ENCODE measurements at regions not wholly inside any gene's neighbourhood (a gene's known extent, or its start where the extent isn't known, plus 50 kb on each side); places are given as distances from the start of the nearest gene placed in this dataset.

GRCh38 chr1:29912425-29912824 lies 676.1 kb downstream of the PTPRU start:
- H3K4me3 ChIP-seq (ENCODE audit: insufficient read length, low read depth), result no peak overlapping the region
- peaks cover 2% of the 10 kb centered on the region for H3K4me1 ChIP-seq (ENCODE audit: insufficient read depth, insufficient read length)
- H3K9me3 ChIP-seq (ENCODE audit: insufficient read depth, low read length), result 0 out of 2 replicates have a peak, but pooled peaks cover 4% of the 10 kb centered on the region
- H3K27me3 ChIP-seq (ENCODE audit: insufficient read depth, insufficient read length), result no peaks in the 10 kb centered on the region
- no peak for TF ChIP-seq SUZ12 (IDR thresholded peaks at IDR 0.05; ENCODE audit: extremely low read depth, insufficient read depth, insufficient read length)
- TF ChIP-seq YY1 (IDR thresholded peaks at IDR 0.05; ENCODE audit: insufficient read depth, insufficient read length), result no peak
- no peak for TF ChIP-seq ZNF274 (IDR thresholded peaks at IDR 0.05; ENCODE audit: low read depth, low read length)
- DNase-seq (ENCODE audit: low read depth, low spot score), result no peak
- no peaks in the 10 kb centered on the region for H3K36me3 ChIP-seq (ENCODE audit: insufficient read depth, insufficient read length, low read length)
- H3K9ac ChIP-seq (ENCODE audit: insufficient read length, low read depth), result no peak overlapping the region

- no peak overlapping the region for H3K9ac ChIP-seq (ENCODE audit: insufficient read length, low read depth)
- H3K36me3 ChIP-seq (ENCODE audit: insufficient read depth, insufficient read length, low read length), result no peaks in the 10 kb centered on the region
- H3K27me3 ChIP-seq (ENCODE audit: insufficient read depth, insufficient read length), result no peaks in the 10 kb centered on the region
- no peak for DNase-seq (ENCODE audit: low read depth, low spot score)
- TF ChIP-seq ZNF274 (IDR thresholded peaks at IDR 0.05; ENCODE audit: low read depth, low read length) (no peak), YY1 (IDR thresholded peaks at IDR 0.05; ENCODE audit: insufficient read depth, insufficient read length) (no peak), SUZ12 (IDR thresholded peaks at IDR 0.05; ENCODE audit: extremely low read depth, insufficient read depth, insufficient read length) (no peak)
- H3K4me1 ChIP-seq (ENCODE audit: insufficient read depth, insufficient read length), result peaks cover 2% of the 10 kb centered on the region
- H3K9me3 ChIP-seq (ENCODE audit: insufficient read depth, low read length), result no peaks in the 10 kb centered on the region
- no peak overlapping the region for H3K4me3 ChIP-seq (ENCODE audit: insufficient read length, low read depth)
Observed at GRCh38 chr1:29909962-29910361, 673.6 kb downstream of the PTPRU start.

DNA sequence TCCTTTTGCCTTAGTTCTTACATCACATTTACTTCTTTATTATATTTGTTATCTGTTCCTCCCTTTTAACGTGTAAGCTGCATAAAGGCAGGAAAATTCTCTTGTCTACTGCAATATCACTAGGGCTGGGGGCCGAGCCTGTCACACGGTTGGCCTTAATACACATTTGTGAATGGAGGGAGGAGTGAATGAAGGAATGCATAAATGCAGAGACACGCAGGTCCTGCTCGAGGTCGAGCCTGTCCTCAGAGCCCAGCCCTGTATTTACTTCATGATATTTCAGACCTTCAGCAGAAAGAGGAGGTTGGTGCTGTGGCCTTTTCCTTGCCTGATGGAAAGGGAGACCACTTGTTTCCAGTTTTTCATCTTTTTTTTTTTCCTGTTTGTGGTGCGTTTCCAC lies 671.3 kb downstream of the PTPRU start:
- Histone ChIP-seq H3K27me3 (ENCODE audit: insufficient read depth, insufficient read length) (no peaks in the 10 kb centered on the region), H3K4me1 (ENCODE audit: insufficient read depth, insufficient read length) (no peaks in the 10 kb centered on the region)

GRCh38 chr1:29906927-29907326 lies 670.6 kb downstream of the PTPRU start:
- TF ChIP-seq YY1 (IDR thresholded peaks at IDR 0.05; ENCODE audit: insufficient read depth, insufficient read length) (no peak), SUZ12 (IDR thresholded peaks at IDR 0.05; ENCODE audit: extremely low read depth, insufficient read depth, insufficient read length) (no peak), ZNF274 (IDR thresholded peaks at IDR 0.05; ENCODE audit: low read depth, low read length) (no peak)
- no peak overlapping the region for H3K4me3 ChIP-seq (ENCODE audit: insufficient read length, low read depth)
- no peak overlapping the region for H3K9ac ChIP-seq (ENCODE audit: insufficient read length, low read depth)

More for the DNA sequence above, 671.3 kb downstream of the PTPRU start:
- H3K9ac ChIP-seq (ENCODE audit: insufficient read length, low read depth), result no peak overlapping the region
- TF ChIP-seq ZNF274 (IDR thresholded peaks at IDR 0.05; ENCODE audit: low read depth, low read length) (no peak), YY1 (IDR thresholded peaks at IDR 0.05; ENCODE audit: insufficient read depth, insufficient read length) (no peak), SUZ12 (IDR thresholded peaks at IDR 0.05; ENCODE audit: extremely low read depth, insufficient read depth, insufficient read length) (no peak)
- no peak for DNase-seq (ENCODE audit: low read depth, low spot score)
- no peak overlapping the region for H3K4me3 ChIP-seq (ENCODE audit: insufficient read length, low read depth)
- no peaks in the 10 kb centered on the region for H3K36me3 ChIP-seq (ENCODE audit: insufficient read depth, insufficient read length, low read length)
- H3K9me3 ChIP-seq (ENCODE audit: insufficient read depth, low read length), result no peaks in the 10 kb centered on the region

GRCh38 chr1:29903548-29904166 lies 667.3 kb downstream of the PTPRU start:
- Histone ChIP-seq H3K4me1 (ENCODE audit: insufficient read depth, insufficient read length) (peaks cover 8% of the 10 kb centered on the region), H3K9ac (ENCODE audit: insufficient read length, low read depth) (no peak overlapping the region), H3K9me3 (ENCODE audit: insufficient read depth, low read length) (no peaks in the 10 kb centered on the region), H3K4me3 (ENCODE audit: insufficient read length, low read depth) (no peak overlapping the region), H3K27me3 (ENCODE audit: insufficient read depth, insufficient read length) (no peaks in the 10 kb centered on the region), H3K36me3 (ENCODE audit: insufficient read depth, insufficient read length, low read length) (no peaks in the 10 kb centered on the region)
- no peak for DNase-seq (ENCODE audit: low read depth, low spot score)
- TF ChIP-seq YY1 (IDR thresholded peaks at IDR 0.05; ENCODE audit: insufficient read depth, insufficient read length), result no peak
- no peak for TF ChIP-seq ZNF274 (IDR thresholded peaks at IDR 0.05; ENCODE audit: low read depth, low read length)

More at GRCh38 chr1:29906927-29907326, 670.6 kb downstream of the PTPRU start:
- Histone ChIP-seq H3K4me1 (ENCODE audit: insufficient read depth, insufficient read length) (no peaks in the 10 kb centered on the region), H3K9me3 (ENCODE audit: insufficient read depth, low read length) (no peaks in the 10 kb centered on the region), H3K27me3 (ENCODE audit: insufficient read depth, insufficient read length) (no peaks in the 10 kb centered on the region), H3K36me3 (ENCODE audit: insufficient read depth, insufficient read length, low read length) (no peaks in the 10 kb centered on the region)
- no peak for DNase-seq (ENCODE audit: low read depth, low spot score)

- H3K4me3 ChIP-seq (ENCODE audit: insufficient read length, low read depth), result no peak overlapping the region
- peak; percentile 56 for DNase-seq (ENCODE audit: low read depth, low spot score)
- H3K27me3 ChIP-seq (ENCODE audit: insufficient read depth, insufficient read length), result no peaks in the 10 kb centered on the region
- no peaks in the 10 kb centered on the region for H3K36me3 ChIP-seq (ENCODE audit: insufficient read depth, insufficient read length, low read length)
- H3K9me3 ChIP-seq (ENCODE audit: insufficient read depth, low read length), result no peaks in the 10 kb centered on the region
- H3K4me1 ChIP-seq (ENCODE audit: insufficient read depth, insufficient read length), result peaks cover 8% of the 10 kb centered on the region
- TF ChIP-seq YY1 (IDR thresholded peaks at IDR 0.05; ENCODE audit: insufficient read depth, insufficient read length) (no peak), SUZ12 (IDR thresholded peaks at IDR 0.05; ENCODE audit: extremely low read depth, insufficient read depth, insufficient read length) (no peak), ZNF274 (IDR thresholded peaks at IDR 0.05; ENCODE audit: low read depth, low read length) (no peak)
- no peak overlapping the region for H3K9ac ChIP-seq (ENCODE audit: insufficient read length, low read depth)
Observed at GRCh38 chr1:29901624-29902325, 665.5 kb downstream of the PTPRU start.

- H3K4me1 ChIP-seq (ENCODE audit: insufficient read depth, insufficient read length), result peaks cover 12% of the 10 kb centered on the region
- TF ChIP-seq YY1 (IDR thresholded peaks at IDR 0.05; ENCODE audit: insufficient read depth, insufficient read length), result no peak
- TF ChIP-seq SUZ12 (IDR thresholded peaks at IDR 0.05; ENCODE audit: extremely low read depth, insufficient read depth, insufficient read length), result no peak
- TF ChIP-seq ZNF274 (IDR thresholded peaks at IDR 0.05; ENCODE audit: low read depth, low read length), result no peak
- H3K36me3 ChIP-seq (ENCODE audit: insufficient read depth, insufficient read length, low read length), result no peaks in the 10 kb centered on the region
- no peaks in the 10 kb centered on the region for H3K9me3 ChIP-seq (ENCODE audit: insufficient read depth, low read length)
- no peak overlapping the region for H3K4me3 ChIP-seq (ENCODE audit: insufficient read length, low read depth)
- no peak for DNase-seq (ENCODE audit: low read depth, low spot score)
- no peaks in the 10 kb centered on the region for H3K27me3 ChIP-seq (ENCODE audit: insufficient read depth, insufficient read length)
- no peak overlapping the region for H3K9ac ChIP-seq (ENCODE audit: insufficient read length, low read depth)
Observed at GRCh38 chr1:29900712-29901111, 664.4 kb downstream of the PTPRU start.

All from NT2/D1 (cell line).